ENCODE measurements at regions not wholly inside any gene's neighbourhood (a gene's known extent, or its start where the extent isn't known, plus 50 kb on each side); places are given as distances from the start of the nearest gene placed in this dataset.

DNA sequence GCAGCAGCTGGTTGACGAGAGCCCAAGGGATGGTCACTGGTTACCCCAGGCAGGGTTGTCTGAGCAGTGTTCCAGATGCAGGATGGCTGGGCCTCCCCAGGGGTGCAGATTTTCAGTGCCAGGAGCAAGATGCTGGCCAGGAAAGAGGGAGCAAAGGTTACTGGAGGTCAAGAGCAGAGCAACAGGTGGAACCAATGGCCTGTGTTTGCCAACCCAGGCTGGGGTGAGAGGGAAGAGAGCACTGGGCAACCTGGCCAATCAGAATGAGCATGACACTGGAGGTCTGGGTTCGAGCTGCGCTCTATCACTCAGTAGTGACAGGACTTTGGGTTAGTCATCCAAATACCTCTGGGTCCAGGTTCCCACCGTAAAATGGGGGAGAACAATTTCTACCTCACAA is 90.6 kb upstream of the TLE3 start:
- TF ChIP-seq CTCF (IDR thresholded peaks at IDR 0.05) (no peak), POLR2A (IDR thresholded peaks at IDR 0.05) (no peak)
